Lung (tissue), 11 donors: ENCODE measurements at regions not wholly inside any gene's neighbourhood (a gene's known extent, or its start where the extent isn't known, plus 50 kb on each side); places are given as distances from the start of the nearest gene placed in this dataset.

Experiments
- ATAC-seq: fragments of 200-7000 bp; cut with Tn5 transposase; one replicate; pipeline ENCODE4 v1.9.1; 2020; ENCODE audit warnings: moderate number of reproducible peaks; ENCODE audit not compliant: insufficient read depth, low FRiP score
- DNase-seq, 3 donors: peaks; one replicate each; pipeline ENCODE4 v3.0.0-alpha.2; 2013 to 2017
- H3K27ac ChIP-seq, 2 donors: one replicate each; pipeline ENCODE4 v1.5.1; 2013; ENCODE audit warnings: mild to moderate bottlenecking in 2 of 2, moderate library complexity in 2 of 2, control low read depth in 1 of 2, inconsistent platforms in 1 of 2, low read depth in 1 of 2, low read length in 1 of 2
- H3K27me3 ChIP-seq, 3 donors: one replicate each; pipeline ENCODE4 v1.5.1; 2013; ENCODE audit warnings: low read length in 2 of 3; ENCODE audit not compliant: control insufficient read depth in 3 of 3, insufficient read depth in 3 of 3
- H3K36me3 ChIP-seq, 4 donors: one replicate each; pipeline ENCODE4 v1.5.1; 2013; ENCODE audit warnings: low read length in 4 of 4, mild to moderate bottlenecking in 1 of 4, moderate library complexity in 1 of 4; ENCODE audit not compliant: control insufficient read depth in 4 of 4, insufficient read depth in 4 of 4
- H3K4me1 ChIP-seq, 5 donors: one replicate each; pipeline ENCODE4 v1.5.1; 2013; ENCODE audit warnings: low read length in 5 of 5, mild to moderate bottlenecking in 2 of 5, moderate library complexity in 1 of 5; ENCODE audit not compliant: control insufficient read depth in 5 of 5, insufficient read depth in 5 of 5
- H3K4me3 ChIP-seq: one replicate; pipeline ENCODE4 v1.5.1; 2013; ENCODE audit warnings: mild to moderate bottlenecking, control low read depth, moderate library complexity
- H3K9ac ChIP-seq, 2 donors: one replicate each; pipeline ENCODE4 v1.5.1; 2013; ENCODE audit warnings: low read length in 2 of 2, control low read depth in 1 of 2; ENCODE audit not compliant: insufficient read depth in 1 of 2
- H3K9me3 ChIP-seq, 4 donors: one replicate each; pipeline ENCODE4 v1.5.1; 2013; ENCODE audit warnings: low read length in 3 of 4, mild to moderate bottlenecking in 1 of 4, moderate library complexity in 1 of 4; ENCODE audit not compliant: control insufficient read depth in 4 of 4, insufficient read depth in 3 of 4
- WGBS, 2 donors: extraction: QIAGEN DNeasy Blood & Tissue Kit; methylation state at CpG; one replicate each; pipeline ENCODE4 v1.1.7; 2013; 5-methylcytosine and 5-hydroxymethylcytosine counted together
- TF ChIP-seq, protein P1 (sequence below): IDR thresholded peaks from 2 replicates; pipeline ENCODE4 v1.5.1; 2012; ENCODE audit warnings: mild to moderate bottlenecking; ENCODE audit errors: control extremely low read depth, extremely low read depth
- donor health status: control.
- donor health status: control.
- donor health status: Bipolar disorder and iron deficiency.
- donor health status: healthy.
- donor health status: DM: yes; HTN: yes; CAD: no.

DNA sequence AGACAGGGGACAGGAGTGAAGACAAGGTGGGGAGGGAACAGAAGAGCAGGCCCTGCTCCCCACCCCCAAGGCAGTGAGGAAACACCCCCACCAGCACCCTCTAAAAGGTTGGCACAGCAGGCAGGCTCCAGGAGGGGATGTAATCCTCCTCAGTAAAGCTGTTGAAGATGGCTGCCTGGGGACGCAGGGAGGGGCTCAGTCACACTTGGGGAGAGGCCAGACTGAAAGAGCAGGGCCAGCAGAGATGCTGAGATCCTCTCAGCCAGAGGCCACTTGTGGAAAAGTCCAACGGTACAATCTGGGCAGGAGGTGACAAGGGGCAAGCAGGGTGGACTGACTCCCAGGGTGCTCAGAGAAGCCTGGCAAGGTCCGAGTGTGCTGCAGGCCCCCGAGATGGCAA is 154.8 kb upstream of the ID2 start:
- 84 to 88% methylated on average over 4 of the region's 4 CpGs for WGBS, 2 donors
- no peak overlapping the region for H3K27ac ChIP-seq
- TF ChIP-seq, protein P1, sequence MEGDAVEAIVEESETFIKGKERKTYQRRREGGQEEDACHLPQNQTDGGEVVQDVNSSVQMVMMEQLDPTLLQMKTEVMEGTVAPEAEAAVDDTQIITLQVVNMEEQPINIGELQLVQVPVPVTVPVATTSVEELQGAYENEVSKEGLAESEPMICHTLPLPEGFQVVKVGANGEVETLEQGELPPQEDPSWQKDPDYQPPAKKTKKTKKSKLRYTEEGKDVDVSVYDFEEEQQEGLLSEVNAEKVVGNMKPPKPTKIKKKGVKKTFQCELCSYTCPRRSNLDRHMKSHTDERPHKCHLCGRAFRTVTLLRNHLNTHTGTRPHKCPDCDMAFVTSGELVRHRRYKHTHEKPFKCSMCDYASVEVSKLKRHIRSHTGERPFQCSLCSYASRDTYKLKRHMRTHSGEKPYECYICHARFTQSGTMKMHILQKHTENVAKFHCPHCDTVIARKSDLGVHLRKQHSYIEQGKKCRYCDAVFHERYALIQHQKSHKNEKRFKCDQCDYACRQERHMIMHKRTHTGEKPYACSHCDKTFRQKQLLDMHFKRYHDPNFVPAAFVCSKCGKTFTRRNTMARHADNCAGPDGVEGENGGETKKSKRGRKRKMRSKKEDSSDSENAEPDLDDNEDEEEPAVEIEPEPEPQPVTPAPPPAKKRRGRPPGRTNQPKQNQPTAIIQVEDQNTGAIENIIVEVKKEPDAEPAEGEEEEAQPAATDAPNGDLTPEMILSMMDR, result no peak
- no peaks in the 10 kb centered on the region for H3K36me3 ChIP-seq
- ATAC-seq (no peak), DNase-seq (no peak)
- H3K4me1 ChIP-seq, result peaks cover 0 to 13% (median 6%) of the 10 kb centered on the region in 5 donors
- no peak overlapping the region for H3K9ac ChIP-seq
- no peaks in the 10 kb centered on the region for H3K27me3 ChIP-seq
- H3K9me3 ChIP-seq, result peaks cover 0 to 6% (median 3%) of the 10 kb centered on the region in 4 donors
- no peak overlapping the region for H3K4me3 ChIP-seq

GRCh38 chr2:8527676-8528075 is 154.2 kb upstream of the ID2 start:
- DNase-seq (no peak), ATAC-seq (no peak)
- Histone ChIP-seq H3K27ac (no peak overlapping the region), H3K27me3 (no peaks in the 10 kb centered on the region), H3K9ac (no peak overlapping the region), H3K4me1 (peaks cover 0 to 13% (median 9%) of the 10 kb centered on the region in 5 donors), H3K4me3 (no peak overlapping the region), H3K36me3 (no peaks in the 10 kb centered on the region), H3K9me3 (peaks cover 0 to 6% (median 3%) of the 10 kb centered on the region in 4 donors)
- TF ChIP-seq, protein P1, result no peak
- WGBS, 2 donors, result 67 to 78% methylated on average over 4 of the region's 4 CpGs

GRCh38 chr2:8528863-8529262 is 153.0 kb upstream of the ID2 start:
- 96 to 98% methylated on average over 3 of the region's 3 CpGs for WGBS, 2 donors
- Histone ChIP-seq H3K27me3 (no peaks in the 10 kb centered on the region), H3K9ac (no peak overlapping the region), H3K27ac (no peak overlapping the region), H3K36me3 (no peaks in the 10 kb centered on the region), H3K4me1 (peaks cover 0 to 17% (median 9%) of the 10 kb centered on the region in 5 donors), H3K9me3 (peaks cover 0 to 6% (median 3%) of the 10 kb centered on the region in 4 donors), H3K4me3 (no peak overlapping the region)
- TF ChIP-seq, protein P1, result no peak
- DNase-seq (no peak), ATAC-seq (no peak)

DNA sequence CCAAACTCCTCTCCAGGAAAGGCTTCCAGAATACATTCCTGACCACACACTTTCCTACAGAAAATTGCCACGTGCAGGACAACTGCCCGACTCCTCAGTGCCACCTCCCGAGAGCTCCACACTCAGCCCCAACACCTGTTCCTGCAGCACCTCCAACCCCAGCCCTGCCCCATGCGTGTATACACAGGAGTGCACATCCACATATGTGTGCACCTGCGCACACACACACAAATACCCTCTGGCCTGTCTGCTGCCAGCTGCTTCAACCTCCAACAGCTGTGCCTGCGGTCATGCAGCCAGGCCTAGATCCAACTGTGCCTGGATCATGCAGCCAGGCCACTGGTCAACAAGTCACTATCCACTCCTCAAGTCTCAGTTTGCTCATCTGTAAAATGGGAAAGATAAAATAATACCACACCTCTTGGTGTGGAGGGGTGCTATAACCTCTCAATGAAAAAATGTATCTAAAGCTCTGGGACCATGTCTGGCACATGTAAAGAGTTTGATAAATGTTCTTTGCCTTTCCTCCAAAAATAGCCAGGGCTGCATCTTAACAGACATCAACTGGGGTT is 152.1 kb upstream of the ID2 start:
- H3K27ac ChIP-seq, result no peak overlapping the region
- peaks cover 0 to 6% (median 3%) of the 10 kb centered on the region in 4 donors for H3K9me3 ChIP-seq
- WGBS, 2 donors, result 97 to 98% methylated on average over 6 of the region's 6 CpGs
- TF ChIP-seq, protein P1, result no peak
- DNase-seq, result no peak
- H3K4me3 ChIP-seq, result no peak overlapping the region
- no peaks in the 10 kb centered on the region for H3K27me3 ChIP-seq
- ATAC-seq, result no peak
- H3K36me3 ChIP-seq, result no peaks in the 10 kb centered on the region
- peaks cover 0 to 26% (median 9%) of the 10 kb centered on the region in 5 donors for H3K4me1 ChIP-seq
- no peak overlapping the region for H3K9ac ChIP-seq
